ENCODE measurements at regions not wholly inside any gene's neighbourhood (a gene's known extent, or its start where the extent isn't known, plus 50 kb on each side); places are given as distances from the start of the nearest gene placed in this dataset.

DNA sequence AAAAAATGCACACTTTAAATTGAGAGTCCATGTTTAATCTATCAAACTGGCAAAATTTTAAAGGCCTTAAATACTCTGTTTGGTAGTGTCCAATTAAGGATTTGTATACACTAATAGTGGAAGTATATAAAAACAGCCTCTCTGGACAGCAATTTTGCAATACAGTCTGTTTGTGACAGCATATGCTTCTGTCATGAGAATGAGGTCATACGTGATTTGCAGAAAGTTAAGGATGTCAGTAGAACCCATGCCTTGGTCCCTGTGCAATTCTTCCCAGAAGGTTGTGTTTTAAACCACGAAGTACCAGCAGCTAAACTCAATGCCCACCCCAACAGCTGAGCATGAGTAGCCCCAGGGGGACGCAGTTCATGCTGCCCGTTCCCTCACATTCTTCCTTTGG, 78.4 kb downstream of the AIPL1 start:
- DNase-seq (no peak), ATAC-seq (no peak), FAIRE-seq (no peak)
- no peaks in the 10 kb centered on the region for H3K9me3 ChIP-seq
- no peak overlapping the region for H3K27ac ChIP-seq
- TF ChIP-seq, protein P1, sequence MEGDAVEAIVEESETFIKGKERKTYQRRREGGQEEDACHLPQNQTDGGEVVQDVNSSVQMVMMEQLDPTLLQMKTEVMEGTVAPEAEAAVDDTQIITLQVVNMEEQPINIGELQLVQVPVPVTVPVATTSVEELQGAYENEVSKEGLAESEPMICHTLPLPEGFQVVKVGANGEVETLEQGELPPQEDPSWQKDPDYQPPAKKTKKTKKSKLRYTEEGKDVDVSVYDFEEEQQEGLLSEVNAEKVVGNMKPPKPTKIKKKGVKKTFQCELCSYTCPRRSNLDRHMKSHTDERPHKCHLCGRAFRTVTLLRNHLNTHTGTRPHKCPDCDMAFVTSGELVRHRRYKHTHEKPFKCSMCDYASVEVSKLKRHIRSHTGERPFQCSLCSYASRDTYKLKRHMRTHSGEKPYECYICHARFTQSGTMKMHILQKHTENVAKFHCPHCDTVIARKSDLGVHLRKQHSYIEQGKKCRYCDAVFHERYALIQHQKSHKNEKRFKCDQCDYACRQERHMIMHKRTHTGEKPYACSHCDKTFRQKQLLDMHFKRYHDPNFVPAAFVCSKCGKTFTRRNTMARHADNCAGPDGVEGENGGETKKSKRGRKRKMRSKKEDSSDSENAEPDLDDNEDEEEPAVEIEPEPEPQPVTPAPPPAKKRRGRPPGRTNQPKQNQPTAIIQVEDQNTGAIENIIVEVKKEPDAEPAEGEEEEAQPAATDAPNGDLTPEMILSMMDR (IDR thresholded peaks at IDR 0.05) = no peak
- H3K4me1 ChIP-seq = no peaks in the 10 kb centered on the region
- 69 to 71% methylated on average over 4 of the region's 4 CpGs for WGBS, 2 donors
- no peaks in the 10 kb centered on the region for H3K36me3 ChIP-seq
- no peak overlapping the region for H3K4me3 ChIP-seq
- H3K27me3 ChIP-seq = peaks cover 0 to 4% (median 1%) of the 10 kb centered on the region in 4 donors
- intact Hi-C loops (cut with DNase I) = no loop called here

DNA sequence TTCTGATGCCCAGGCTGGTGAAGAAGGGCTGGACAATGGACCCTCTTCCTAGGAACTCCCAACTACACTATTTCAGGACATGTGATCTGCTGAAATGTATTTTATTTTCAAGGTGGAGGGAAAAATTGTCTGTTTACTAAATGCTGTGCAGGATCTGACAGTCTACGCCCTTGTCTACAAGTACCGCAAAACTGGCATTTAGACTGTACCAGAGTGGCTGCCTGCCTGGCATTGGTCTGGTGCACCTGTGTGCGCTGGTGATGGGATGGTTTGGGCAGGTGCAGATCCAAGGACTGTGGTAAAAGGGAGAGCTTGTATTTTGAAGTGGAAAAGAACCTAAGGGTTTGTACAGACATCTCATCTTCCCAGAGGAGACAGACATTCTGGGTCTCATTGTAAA, 79.7 kb downstream of the AIPL1 start:
- no peak overlapping the region for H3K27ac ChIP-seq
- FAIRE-seq (no peak), ATAC-seq (no peak), DNase-seq (no peak)
- no peaks in the 10 kb centered on the region for H3K36me3 ChIP-seq
- intact Hi-C loops (cut with DNase I) = no loop called here
- 81 to 91% methylated on average over 3 of the region's 3 CpGs for WGBS, 2 donors
- H3K9me3 ChIP-seq = no peaks in the 10 kb centered on the region
- peaks cover 0 to 2% (median 0%) of the 10 kb centered on the region in 4 donors for H3K27me3 ChIP-seq
- H3K4me1 ChIP-seq = no peaks in the 10 kb centered on the region
- TF ChIP-seq, protein P1 (IDR thresholded peaks at IDR 0.05) = no peak
- H3K4me3 ChIP-seq = no peak overlapping the region

DNA sequence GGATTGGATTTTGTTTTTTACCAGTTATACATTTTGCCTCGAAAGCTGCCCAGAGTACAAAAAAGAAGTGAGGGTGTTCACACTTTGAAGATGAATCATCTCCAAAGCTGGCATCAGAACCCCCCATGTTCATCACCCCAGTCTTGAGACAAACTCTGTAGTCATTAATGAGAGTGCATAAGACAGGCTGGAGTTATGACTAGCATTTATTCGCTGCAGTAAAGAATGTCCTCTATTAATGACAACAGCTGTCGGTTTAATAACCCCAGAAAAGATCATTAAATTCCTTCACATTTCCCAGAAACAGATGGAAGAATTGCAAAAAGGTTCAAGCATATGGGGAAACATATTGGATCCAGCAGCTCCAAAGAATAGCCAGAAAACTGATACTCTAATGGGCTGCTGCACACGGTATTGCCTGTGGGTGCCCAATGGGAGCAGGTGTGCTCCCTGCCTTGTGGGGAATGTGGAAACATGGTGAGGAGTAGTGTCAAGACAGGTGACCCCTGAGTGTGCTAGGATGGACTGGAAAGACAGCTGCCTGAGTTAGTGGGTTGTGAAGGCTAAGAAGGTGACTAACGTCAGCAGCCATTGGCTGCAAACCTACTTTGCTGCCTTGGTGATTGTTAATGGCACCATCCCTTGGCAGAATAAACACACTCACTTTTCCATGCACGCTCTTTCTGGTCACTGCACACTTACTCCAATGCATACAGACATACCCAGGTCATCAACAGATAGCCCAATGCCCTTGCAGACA, 81.9 kb downstream of the AIPL1 start:
- no peaks in the 10 kb centered on the region for H3K4me1 ChIP-seq
- no peak overlapping the region for H3K27ac ChIP-seq
- no peaks in the 10 kb centered on the region for H3K9me3 ChIP-seq
- H3K36me3 ChIP-seq = no peaks in the 10 kb centered on the region
- DNase-seq (no peak), ATAC-seq (no peak), FAIRE-seq (no peak)
- H3K27me3 ChIP-seq = no peaks in the 10 kb centered on the region
- WGBS, 2 donors = 55 to 68% methylated on average over 6 of the region's 6 CpGs
- no peak overlapping the region for H3K4me3 ChIP-seq
- intact Hi-C loops (cut with DNase I) = no loop called here
- TF ChIP-seq, protein P1 (IDR thresholded peaks at IDR 0.05) = no peak

DNA sequence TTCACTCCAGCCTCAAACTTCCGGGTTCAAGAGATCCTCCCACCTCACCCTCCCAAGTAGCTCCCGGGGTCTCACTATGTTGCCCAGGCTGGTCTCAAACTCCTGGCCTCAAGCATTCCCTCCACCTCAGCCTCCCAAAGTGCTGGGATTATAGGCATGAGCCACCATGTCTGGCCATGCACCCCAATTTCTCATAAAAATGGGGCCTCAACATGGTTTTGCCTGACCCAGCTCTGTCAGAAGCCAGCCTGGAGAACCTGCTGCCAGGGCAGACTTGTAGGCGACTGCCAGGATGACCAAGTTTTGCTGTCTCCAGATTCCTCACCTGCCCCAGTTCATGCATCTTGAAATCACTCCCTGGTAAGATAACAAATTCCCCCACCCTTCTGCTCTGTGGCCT, 82.9 kb downstream of the AIPL1 start:
- intact Hi-C loops (cut with DNase I) = no loop called here
- Histone ChIP-seq H3K4me3 (no peak overlapping the region), H3K36me3 (no peaks in the 10 kb centered on the region), H3K4me1 (no peaks in the 10 kb centered on the region), H3K9me3 (no peaks in the 10 kb centered on the region), H3K27ac (no peak overlapping the region), H3K27me3 (no peaks in the 10 kb centered on the region)
- ATAC-seq (no peak), FAIRE-seq (no peak), DNase-seq (no peak)
- TF ChIP-seq, protein P1 (IDR thresholded peaks at IDR 0.05) = no peak
- WGBS, 2 donors = 61 to 74% methylated on average over 3 of the region's 3 CpGs

DNA sequence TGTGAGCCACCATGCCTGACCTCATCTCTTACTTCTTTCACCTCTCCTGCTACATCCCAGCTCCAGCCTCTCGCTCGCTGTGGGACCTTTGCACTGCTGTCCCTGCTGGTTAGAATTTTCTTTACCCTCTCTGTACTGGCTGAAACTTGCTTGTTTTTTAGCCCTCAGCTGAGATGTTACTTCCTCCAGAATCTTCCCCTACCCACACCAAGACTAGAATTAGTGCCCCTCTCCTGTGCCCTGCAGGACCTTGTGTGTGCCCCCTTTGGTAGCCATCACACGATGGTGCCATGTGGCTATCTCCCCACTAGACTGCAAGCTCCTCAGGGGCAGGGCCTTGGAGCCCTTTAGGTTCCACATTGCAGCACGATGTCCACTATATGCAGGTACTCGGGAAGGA, 84.1 kb downstream of the AIPL1 start:
- Histone ChIP-seq H3K4me3 (no peak overlapping the region), H3K4me1 (no peaks in the 10 kb centered on the region), H3K27ac (no peak overlapping the region), H3K9me3 (no peaks in the 10 kb centered on the region), H3K27me3 (no peaks in the 10 kb centered on the region), H3K36me3 (no peaks in the 10 kb centered on the region)
- FAIRE-seq = no peak
- TF ChIP-seq, protein P1 (IDR thresholded peaks at IDR 0.05) = no peak
- intact Hi-C loops (cut with DNase I) = no loop called here
- WGBS, 2 donors = 82 to 84% methylated on average over 5 of the region's 5 CpGs
- no peak for ATAC-seq
- no peak for DNase-seq

All from pancreas (tissue), 10 donors.